HepG2 (cell line): ENCODE measurements at regions not wholly inside any gene's neighbourhood (a gene's known extent, or its start where the extent isn't known, plus 50 kb on each side); places are given as distances from the start of the nearest gene placed in this dataset.

Experiments
- ATF7 ChIP-seq, 2 experiments: fragments of 450-650 bp in 1 of 2; sonication (generic) in 1 of 2; formaldehyde crosslinking in 1 of 2; IDR thresholded peaks; 2 replicates each; pipeline versions ENCODE4 v1.4.0 to v1.6.1; 2016 to 2020; ENCODE audit warnings: antibody characterized with exemption in 1 of 2, mild to moderate bottlenecking in 1 of 2, missing genetic modification reagents in 1 of 2
- BHLHE40 ChIP-seq: IDR thresholded peaks from 2 replicates; pipeline ENCODE4 v1.6.1; 2011; ENCODE audit warnings: low read length, improper control_type of control experiment
- CTCF ChIP-seq: sonication (generic); formaldehyde crosslinking; IDR thresholded peaks from 2 replicates; pipeline ENCODE4 v1.5.0; 2020; ENCODE audit warnings: mild to moderate bottlenecking, missing genetic modification reagents, moderate library complexity
- HNRNPK ChIP-seq: fragments of 200-400 bp; formaldehyde crosslinking; IDR thresholded peaks from 2 replicates; pipeline ENCODE4 v1.6.1; 2018; ENCODE audit warnings: low read length, low read depth, moderate library complexity, mild to moderate bottlenecking; ENCODE audit not compliant: poor library complexity, severe bottlenecking
- MTERF4 ChIP-seq: sonication (generic); formaldehyde crosslinking; IDR thresholded peaks from 2 replicates; pipeline ENCODE4 v1.8.0; 2023; ENCODE audit warnings: mild to moderate bottlenecking, missing genetic modification reagents
- SMAD9 ChIP-seq: sonication (generic); formaldehyde crosslinking; IDR thresholded peaks from 2 replicates; pipeline ENCODE4 v1.5.1; 2020; ENCODE audit warnings: mild to moderate bottlenecking, missing genetic modification reagents
- SMC3 ChIP-seq: IDR thresholded peaks from 2 replicates; pipeline ENCODE4 v1.6.1; 2011; ENCODE audit warnings: low read length, improper control_type of control experiment
- SP1 ChIP-seq, 2 experiments: fragments of 450-650 bp in 1 of 2; sonication (generic) in 1 of 2; formaldehyde crosslinking in 1 of 2; IDR thresholded peaks; 2 replicates each; pipeline versions ENCODE4 v1.4.0 to v1.6.1; 2016 to 2020; ENCODE audit warnings: missing genetic modification reagents in 1 of 2
- TAF1 ChIP-seq: sonication (generic); formaldehyde crosslinking; IDR thresholded peaks from 2 replicates; pipeline ENCODE4 v1.4.0; 2020; ENCODE audit warnings: missing genetic modification reagents

- TF ChIP-seq CTCF (CRISPR knock-in tag) (no peak), HNRNPK (no peak), TAF1 (CRISPR knock-in tag) (no peak), SMC3 (no peak), SMAD9 (CRISPR knock-in tag) (no peak), BHLHE40 (no peak), ATF7 (IDR thresholded peaks at IDR 0.05) (no peak), ATF7 (CRISPR knock-in tag; IDR thresholded peaks at IDR 0.05) (no peak), MTERF4 (no peak), SP1 (IDR thresholded peaks at IDR 0.05) (no peak), SP1 (CRISPR knock-in tag; IDR thresholded peaks at IDR 0.05) (no peak)
Observed at GRCh38 chr2:149816756-149817551, 229.4 kb upstream of the MMADHC start.
